ENCODE measurements at regions not wholly inside any gene's neighbourhood (a gene's known extent, or its start where the extent isn't known, plus 50 kb on each side); places are given as distances from the start of the nearest gene placed in this dataset.
A peak's percentile ranks its signal among the peaks of the same experiment; 100 is the strongest.

DNA sequence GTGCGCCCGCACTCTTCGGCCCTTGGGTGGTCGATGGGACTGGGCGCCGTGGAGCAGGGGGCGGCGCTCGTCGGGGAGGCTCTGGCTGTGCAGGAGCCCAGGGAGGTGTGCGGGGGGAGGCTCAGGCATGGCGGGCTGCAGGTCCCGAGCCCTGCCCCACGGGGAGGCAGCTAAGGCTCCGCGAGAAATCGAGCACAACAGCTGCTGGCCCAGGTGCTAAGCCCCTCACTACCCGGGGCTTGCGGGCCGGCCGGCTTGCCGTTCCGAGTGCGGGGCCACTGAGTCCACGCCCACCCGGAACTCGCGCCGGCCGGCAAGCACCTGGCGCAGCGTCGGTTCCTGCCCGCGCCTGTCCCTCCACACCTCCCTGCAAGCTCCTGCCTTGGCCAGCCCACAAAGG, 462.3 kb upstream of the JARID2 start:
- no peak for DNase-seq

DNA sequence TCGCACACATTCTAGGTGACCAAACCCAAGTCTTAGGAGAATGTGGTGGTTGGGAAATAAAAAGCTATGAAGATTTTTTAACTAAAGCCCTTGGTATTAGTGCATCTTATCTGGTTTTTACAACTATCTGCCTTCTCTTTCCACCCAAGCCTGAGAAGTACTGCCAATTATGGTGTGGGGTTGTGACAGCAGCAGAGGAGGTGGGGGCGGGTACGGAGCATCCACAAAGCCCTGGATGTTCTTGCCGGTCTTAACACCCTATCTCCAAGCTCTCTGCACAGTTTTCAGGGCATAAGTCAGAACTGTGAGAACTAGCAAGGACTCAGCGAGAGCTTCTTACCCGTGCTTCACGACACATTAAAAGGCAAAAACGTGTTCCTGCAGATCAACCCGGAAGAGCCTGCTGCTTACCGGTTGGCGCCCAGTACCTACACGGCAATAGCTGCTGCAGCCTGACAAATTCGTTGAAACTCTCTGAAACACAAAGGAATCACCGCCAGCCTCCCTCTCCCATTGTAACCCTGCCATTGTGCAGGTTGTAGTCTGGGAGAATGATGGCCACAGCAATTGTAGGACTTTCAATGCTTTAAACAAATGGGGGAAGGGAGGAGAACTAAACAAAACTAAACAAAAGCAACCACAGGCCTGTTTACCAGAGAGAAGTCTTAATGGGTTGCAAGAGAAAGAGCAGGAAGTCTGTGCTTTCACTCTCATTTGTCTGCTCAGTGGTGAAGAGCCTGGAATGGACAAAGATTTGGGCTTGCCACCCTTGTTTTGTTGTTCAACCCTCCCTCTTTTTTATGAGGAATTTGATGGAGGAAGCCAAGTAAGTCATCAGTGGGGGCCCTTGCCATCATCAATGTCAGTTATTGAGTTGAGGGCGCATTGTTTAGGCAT, 461.0 kb upstream of the JARID2 start:
- DNase-seq: peak; percentile 7 to 16

DNA sequence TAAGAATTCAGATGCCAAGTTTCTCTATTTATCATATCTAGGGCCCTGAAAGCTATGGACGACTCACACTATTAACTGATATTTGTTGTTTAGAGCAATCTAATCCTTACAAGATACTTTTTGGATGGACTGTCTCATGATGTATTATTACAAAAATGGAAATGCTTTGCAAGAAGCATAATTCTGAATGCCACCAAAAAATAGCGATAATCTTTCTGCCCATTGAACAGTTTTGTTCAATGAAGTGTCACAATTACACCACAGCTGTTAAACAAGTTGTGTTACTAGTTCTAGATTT, 460.4 kb upstream of the JARID2 start:
- no peak for DNase-seq

DNA sequence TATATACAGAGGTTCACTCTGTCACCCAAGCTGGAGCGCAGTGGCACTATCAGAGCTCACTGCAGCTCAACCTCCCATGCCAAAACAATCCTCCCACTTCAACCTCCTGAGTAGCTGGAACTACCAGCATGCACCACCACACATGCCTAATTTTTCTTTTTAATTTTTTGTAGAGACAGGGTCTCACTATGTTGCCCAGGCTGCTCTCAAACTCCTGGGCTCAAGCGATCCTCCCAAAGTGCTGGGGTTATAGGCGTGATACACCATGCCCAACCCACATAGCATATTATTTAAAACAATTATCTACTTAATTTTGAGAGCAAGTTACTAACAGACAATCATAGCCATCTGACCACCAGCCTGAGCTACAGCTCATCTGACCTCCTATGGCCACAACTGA, 459.9 kb upstream of the JARID2 start:
- DNase-seq: no peak

DNA sequence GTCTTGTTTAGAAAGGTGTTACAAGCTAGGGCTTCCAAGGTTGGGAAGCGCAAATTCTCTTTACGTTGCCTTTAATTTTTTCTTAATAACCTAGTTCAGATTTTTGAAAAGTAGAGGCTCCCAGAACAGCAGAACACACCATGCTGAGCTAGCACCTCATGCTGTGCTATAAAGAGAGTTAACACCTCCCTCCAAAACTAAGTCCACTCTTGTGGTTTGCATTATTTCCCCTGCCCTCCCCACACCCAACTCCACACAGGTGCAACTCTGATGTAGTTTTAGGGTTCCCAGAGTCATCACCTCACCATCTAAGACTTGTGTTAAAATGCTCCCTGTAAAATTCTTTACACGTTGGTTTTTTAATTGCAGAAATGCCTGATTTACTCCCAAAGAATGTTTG, 459.4 kb upstream of the JARID2 start:
- DNase-seq: no peak

DNA sequence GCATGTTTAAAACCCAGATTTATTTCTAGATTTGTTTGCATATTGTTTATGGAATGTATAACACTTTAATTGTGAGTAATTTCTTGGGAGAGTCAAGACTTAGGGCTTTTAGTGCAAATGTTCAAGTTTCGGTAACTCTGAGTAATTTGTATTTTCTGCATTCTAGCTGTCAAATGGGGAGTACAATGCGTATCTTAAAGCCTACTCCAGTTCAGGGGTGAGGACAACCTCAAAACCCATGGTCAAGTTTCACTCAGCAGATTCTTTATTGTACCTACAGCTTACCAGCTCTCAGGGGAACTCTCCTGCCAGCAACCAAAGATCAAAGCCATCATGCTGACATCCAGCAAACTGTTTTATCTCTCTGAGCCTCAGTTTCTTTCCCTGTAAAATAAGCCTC, 458.6 kb upstream of the JARID2 start:
- DNase-seq: no peak

DNA sequence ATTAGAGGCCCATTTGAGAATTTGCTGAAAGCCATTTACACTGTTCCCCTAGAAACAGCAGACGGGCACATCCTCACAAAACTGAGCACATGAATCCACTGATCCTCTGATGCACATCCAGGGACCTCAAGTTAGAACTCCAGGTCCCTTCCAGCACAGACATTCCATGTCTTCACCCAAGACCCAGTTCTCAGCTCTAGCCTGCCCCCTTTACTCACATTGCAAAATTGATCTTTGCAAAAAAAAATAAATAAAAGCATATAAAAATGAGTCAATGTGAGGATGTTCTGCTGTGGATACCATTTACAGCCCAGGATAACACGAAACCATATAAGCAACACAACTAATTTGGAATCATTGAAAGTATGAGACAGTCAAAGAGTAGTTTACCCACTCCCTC, 458.2 kb upstream of the JARID2 start:
- DNase-seq: no peak

DNA sequence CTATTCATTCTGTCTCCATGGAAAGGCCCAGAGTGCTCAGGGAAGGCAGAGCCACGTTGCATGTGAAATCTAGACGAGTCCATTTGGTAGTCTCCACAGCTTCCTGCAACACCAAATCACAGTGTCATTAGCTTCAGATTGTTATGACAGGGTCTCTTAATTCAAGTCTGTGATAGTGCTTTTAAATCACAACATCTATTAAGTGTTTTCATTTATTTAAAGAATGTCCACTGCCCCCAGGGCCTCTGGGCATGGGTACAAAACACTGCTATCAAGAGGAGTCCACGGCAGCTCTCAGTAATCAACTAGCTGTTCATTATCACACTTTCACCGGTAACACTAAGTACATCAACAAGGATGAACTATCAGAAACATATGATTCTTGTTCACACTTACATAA, 455.9 kb upstream of the JARID2 start:
- no peak for DNase-seq

DNA sequence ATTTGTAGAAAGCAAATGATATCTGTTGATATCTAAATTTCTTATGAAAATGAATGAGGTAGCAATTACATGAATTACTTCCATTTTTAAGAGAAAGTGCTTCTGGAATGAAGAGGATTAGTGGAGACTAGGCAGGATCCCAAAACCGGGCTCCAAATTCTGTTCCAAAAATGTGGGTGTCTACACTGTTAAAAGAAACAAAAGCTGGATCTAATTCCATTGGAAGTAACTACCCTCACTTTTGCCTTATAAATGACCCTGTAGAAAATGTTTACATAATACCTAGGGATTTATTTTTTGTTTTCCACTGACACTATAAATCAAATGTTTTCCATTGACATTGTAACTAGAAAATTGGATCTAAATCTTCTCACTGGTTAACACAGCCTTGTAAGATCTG, 454.9 kb upstream of the JARID2 start:
- DNase-seq: no peak

DNA sequence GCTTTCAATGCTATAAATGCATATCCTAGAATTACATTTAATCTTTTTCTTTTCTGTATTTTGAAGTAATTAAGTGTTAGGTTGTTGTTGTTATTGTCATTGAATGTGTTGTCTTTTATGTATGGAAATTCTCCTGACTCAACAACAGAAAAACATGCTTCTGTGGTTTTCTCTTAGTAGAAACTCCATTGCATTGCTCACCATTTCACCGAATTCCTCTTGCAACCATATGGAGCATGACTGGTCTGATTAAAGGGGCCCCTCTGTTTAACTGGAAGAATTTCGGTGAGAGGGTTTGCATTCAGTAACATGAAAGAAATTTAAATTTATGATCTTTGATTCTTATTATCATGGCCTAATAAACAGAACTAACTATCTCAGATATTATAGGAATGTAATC, 454.3 kb upstream of the JARID2 start:
- DNase-seq: no peak

DNA sequence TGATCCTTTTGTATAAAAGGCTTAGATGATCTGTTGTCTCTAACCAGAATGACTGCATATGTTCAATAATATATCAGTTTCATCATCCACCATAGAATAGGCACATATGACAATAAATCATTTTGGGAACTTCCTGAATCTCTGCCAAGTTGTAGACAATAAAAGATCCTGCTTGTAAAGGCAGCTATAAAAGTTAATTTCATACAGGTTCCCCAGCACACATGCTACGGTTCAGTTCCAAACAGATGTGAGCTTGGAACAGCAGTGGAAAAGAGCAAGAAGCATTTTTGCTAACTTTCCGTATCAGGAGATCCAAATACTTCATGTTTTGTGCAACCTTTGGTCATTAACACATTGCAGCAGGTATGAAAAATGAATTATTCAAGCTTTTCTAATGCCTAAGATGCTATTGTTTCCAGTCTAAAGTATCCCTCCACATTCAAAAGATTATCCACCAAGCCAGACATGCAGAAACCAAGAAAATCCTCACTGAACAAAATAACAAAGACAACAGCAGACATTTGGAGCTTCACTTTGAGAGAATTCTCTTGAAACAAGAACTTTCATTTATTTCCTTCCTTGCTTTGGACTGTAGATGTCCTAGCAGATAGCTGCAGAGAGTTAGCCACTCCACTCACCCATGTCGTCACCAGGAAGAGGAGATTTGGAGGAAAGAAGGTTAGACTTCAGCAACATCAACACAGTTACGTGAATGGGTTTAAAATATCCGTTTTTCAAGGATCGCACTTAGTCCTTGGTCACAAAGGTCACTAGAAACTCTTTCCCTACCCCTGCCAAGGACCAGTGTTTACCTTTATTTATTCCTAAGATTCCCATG, 453.5 kb upstream of the JARID2 start:
- DNase-seq: no peak

DNA sequence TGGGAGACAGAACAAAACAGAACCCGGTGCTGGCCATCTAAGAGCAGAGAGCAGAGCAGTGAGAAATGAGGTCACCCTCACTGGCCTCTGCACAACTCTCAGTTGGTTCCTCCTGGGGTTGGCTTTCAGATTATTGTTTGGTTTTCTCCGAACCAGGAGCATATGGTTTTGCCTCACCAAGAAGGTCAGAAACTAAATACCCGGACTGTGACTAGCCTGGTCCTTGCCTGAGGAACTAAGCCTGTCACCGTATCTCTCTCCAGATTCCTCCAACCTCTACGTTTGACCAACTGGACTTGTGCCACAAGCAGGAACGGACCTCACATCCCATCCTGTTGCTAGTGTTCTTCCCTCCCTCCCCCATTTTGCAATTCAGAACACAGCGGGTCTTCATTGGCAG, 450.4 kb upstream of the JARID2 start:
- DNase-seq: no peak

DNA sequence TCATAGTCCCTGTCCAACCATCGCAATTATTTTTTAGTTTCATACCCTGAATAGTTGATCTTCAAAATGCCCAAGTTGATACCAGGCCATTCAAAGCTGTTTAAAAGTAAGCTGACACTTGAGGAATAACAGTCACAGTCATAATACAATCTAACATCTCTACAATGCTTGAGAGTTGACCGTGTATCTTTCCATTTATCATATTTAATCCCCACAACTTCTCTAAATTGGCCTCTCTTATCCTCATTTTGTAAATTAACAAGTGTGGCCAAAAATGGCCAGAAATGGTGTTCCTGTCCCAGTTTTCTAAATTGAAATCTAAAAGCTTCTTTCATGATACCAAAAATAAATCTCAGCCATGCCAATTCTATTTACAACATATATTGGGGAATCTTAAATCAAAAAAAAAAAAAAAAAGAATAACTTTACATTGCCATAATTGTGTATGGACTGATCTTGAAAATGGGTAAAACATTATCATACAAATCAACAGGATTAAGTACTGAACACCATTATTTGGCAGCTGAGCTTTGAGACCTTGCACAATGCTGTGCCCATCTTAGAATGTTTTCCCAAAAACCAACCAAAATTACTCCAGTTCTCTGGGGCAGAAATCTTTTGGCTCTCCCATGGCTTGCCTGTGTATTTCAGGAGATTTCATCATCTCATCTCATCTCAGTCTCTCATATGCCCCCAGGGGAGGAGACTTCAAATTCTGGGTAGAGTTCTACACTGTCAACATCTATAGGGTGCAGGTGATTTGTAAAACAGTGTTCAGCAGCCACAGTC, 448.7 kb upstream of the JARID2 start:
- no peak for DNase-seq

DNA sequence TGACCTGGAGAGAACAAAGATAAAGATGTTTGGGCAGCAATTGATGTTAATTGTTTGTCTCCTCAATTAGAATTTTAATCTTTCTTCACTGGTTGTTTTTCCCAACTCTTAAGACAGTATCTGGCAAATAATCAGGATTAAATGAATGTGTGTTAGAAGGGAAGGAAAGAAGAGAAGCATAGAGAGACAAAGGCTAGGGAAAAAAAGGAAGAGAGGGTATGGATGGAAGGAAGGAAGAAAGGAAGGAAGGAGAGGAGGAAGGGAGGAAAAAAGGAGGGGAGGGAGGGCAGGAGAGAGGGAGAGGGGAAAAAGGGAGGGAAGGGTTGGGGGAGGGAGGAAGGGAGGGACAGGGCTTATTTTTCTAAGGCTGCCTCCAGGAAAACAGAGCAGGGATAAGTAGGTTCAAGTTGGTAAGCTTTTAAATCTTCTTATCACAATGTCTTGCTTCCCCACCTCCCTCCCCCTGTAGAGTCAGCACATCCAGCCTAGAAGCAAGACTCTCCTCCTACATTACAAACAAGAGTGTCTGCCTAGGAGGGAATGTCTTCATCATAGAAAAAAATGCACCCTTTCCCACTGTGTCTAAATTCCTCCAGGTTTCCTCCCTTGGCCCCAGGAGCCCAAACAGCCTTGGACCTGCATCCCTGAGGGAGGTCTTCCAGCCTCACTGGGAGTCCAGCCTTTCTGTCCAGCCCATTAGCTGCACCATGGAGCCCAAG, 447.8 kb upstream of the JARID2 start:
- no peak for DNase-seq

DNA sequence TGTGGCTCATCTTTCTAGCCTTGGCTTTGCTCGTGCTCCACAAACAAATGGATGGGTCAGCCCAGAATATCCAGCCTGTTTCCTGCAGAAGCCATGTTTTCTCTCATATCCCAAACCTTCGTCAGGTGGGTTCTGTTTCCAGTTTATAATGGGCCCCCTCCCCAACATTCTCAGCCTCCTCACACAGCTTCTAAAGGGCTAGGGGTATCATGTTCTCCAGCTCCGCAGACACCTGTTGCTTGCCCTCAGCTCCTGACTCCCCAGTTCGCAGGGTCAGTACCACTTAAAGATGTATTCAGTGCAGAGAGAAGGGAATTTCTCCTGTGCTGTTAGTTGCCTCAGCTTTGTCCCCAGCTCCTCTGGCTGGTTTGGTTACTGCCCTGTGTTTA, 447.3 kb upstream of the JARID2 start:
- DNase-seq: no peak

DNA sequence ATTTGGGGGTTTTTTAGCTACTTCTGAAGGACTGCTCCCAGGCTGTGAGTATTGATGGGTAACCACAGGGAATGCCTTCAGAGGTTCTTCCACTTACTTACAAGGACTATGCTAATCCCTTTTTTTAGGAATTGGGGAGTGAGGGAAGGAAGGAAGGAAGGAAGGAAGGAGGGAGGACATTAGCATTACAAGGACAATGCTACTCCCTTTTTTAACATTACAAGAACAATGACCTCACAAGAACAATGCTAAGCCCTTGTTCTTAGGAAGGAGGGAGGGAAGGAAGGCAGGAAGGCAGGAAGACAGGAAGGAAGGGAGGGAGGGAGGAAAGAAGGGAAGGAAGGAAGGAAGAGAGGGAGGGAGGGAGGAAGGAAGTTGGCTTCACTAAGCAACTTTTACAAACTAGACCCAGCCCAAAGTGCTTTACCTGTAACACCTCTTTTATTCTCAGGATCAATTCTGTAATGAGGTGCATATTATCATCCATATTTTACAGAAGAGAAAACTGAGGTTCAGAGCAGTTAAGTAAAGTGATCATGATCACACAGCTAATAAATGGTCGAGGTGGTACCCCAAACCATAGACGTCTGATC, 446.8 kb upstream of the JARID2 start:
- no peak for DNase-seq

DNA sequence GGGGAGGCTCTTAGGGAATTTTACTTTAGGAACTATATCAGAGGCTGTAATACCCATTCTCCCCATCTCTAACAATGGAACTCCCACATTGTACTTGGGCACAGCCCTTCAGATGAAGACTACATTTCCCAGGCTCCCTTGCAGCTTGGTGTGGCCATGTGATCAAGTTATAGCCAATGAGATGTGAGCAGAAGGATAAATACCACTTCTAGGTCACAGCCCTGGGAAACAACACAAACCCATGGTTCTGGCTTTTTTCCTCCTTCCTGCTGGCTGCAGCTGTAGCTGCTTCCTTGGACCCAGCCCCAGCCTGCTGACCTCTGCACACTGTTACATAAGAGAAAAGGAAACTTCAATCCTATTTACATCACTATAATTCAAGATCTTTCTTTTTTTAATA, 445.9 kb upstream of the JARID2 start:
- DNase-seq: peak in 1 of 2 donors; percentile 11

DNA sequence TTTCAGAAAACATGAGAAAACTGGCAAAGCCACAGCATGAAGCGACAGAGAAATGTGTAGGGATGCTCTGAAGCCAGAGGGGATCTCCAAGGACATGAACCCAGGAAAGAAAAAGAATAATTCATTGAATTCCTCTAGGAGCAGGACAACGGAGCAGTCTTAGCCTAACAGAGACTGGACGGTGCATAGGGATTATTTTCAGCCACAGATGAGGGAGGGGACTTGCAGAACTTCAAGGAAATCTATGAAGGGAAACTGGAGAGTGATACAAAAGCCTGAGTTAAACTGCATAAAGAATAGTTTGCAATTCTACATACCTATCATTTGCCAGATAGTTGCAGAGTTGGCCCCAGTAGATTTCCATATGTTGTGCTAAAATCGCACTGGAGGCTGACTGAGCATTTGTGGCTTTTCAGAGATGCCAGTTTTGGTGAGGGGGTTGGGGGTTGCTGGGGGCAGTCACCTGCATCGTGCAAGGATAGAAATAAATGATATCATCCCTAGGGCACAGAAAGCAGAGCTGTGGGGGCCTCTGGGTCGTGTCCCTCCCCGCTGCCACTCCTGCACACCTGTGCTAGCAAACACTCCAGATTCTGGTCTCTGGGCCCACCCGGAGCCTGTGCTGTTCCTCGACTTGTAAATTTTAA, 443.2 kb upstream of the JARID2 start:
- DNase-seq: no peak

DNA sequence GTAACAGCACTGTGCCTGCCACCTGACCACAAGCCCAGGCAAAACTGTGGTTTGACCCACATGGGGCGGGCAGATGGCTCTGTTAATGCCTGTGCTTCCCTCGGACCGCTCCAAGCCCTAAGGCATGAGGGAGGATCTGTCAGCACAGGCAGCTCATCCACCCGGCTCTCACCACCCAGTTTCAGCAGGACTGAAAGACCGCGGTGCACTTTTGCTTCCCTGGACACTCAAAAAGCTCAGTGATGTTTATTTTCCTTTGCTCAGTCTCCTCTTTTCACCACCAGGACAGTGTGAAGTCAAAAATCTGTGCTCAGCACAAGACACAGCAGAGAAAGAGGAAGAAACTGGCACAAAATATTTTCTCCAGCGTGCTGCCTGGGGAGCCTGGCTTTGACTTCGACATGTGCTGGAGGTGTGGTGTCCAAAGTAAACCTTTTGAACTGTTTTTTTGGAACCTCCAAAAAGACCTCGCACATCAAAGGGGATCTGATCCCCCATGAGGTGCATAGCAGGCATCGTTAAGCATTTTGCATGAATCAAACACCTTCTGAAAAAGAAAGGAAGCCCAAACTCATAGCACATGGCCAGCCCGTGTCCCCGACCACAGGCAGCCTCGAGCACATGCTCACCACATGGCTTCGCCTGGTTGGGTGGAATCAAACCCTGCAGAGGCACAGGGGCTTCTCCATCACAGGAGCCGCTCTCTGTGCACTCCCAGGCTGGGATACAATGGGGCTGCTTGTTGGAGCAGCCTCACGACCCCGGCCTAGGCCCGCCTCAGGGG, 441.7 kb upstream of the JARID2 start:
- DNase-seq: no peak

DNA sequence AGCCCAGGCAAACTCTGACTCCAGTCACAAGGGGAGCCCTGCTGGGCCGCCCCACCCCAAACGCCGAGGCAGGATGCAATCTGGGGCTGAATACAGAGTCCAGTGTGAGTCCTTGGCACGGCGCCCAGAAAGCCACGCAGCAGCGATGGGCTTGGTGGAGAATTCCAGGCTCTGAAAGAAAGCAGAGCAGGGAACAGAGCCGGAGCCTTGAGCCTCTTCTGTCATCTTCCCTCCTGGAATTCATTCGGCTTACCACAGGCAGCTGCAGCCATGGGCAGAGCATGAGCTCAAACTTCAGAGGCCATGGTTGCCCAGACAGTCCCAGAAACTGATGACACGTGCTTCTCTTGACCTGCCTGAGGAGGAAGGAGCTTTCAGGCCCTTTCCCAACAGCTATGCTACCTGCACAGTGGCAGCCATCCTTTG, 441.1 kb upstream of the JARID2 start:
- no peak for DNase-seq

DNA sequence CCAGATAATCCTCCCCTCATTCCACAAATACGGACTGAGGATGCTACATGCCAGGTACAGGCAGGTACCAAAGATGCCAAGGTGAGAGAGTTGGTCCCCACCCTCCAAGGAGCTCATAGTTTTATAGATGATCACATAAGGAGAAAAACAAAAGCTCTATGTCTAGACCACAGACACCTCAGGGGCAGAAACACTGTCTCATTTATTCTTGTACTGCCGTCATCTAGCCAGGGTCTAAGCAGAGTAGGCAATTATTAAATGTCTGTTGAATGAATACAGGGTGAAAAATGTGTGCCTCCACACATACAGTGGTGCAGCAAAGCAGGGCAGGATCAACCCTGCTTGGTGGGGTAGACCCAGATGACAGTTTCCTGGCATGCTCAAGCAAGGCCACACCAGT, 439.8 kb upstream of the JARID2 start:
- DNase-seq: no peak

Data from stimulated activated CD4-positive, alpha-beta T cell treated with anti-CD3 and anti-CD28 coated beads, Interleukin-2, amount 100 ng/mL, for 48 hours (primary cell).